WTC11 (cell line): ENCODE measurements at regions not wholly inside any gene's neighbourhood (a gene's known extent, or its start where the extent isn't known, plus 50 kb on each side); places are given as distances from the start of the nearest gene placed in this dataset.
A peak's percentile ranks its signal among the peaks of the same experiment; 100 is the strongest.

ENCODE experiments used
- ATAC-seq: fragments of 200-7000 bp; cut with Tn5 transposase; 2 replicates; pipeline ENCODE4 v1.10.0; 2021; ENCODE audit warnings: mild to moderate bottlenecking, moderate library complexity
- CTCF ChIA-PET: fragments of 300-600 bp; sonication (Branson Sonifier 250); formaldehyde crosslinking; loops from one replicate; lab custom pipeline; 2021; ENCODE audit warnings: antibody characterized with exemption; lab: Charles Lee
- POLR2A ChIA-PET: fragments of 350-600 bp; sonication (Branson Sonifier 250); formaldehyde crosslinking; loops from one replicate; lab custom pipeline; 2021; ENCODE audit warnings: antibody characterized with exemption; lab: Charles Lee
- DNase-seq: peaks from one replicate; pipeline ENCODE4 v3.0.0; 2021; ENCODE audit warnings: low spot score
- H3K27ac Mint-ChIP-seq: 2 replicates; pipeline ENCODE4 v1.8.0; 2021; ENCODE audit warnings: mixed read lengths
- H3K27me3 Mint-ChIP-seq: 2 replicates; pipeline ENCODE4 v1.8.0; 2021; ENCODE audit warnings: low read depth, mild to moderate bottlenecking, moderate library complexity, mixed read lengths
- H3K36me3 Mint-ChIP-seq: 2 replicates; pipeline ENCODE4 v1.8.0; 2021; ENCODE audit warnings: mixed read lengths
- H3K4me1 Mint-ChIP-seq: 2 replicates; pipeline ENCODE4 v1.8.0; 2022; ENCODE audit warnings: mixed read lengths
- H3K4me3 Mint-ChIP-seq: 2 replicates; pipeline ENCODE4 v1.8.0; 2021; ENCODE audit warnings: mild to moderate bottlenecking, moderate library complexity, mixed read lengths
- H3K9me3 Mint-ChIP-seq: 2 replicates; pipeline ENCODE4 v1.8.0; 2021; ENCODE audit warnings: mixed read lengths
- FOXK1 ChIP-seq: sonication (generic); formaldehyde crosslinking; IDR thresholded peaks from 2 replicates; pipeline ENCODE4 v1.8.0; 2022; ENCODE audit warnings: mild to moderate bottlenecking, moderate library complexity, missing genetic modification reagents
- HMGA2 ChIP-seq: fragments of 250-450 bp; sonication (Bioruptor Pico); IDR thresholded peaks from 2 replicates; pipeline ENCODE4 v1.4.0; 2021; ENCODE audit warnings: mild to moderate bottlenecking, moderate library complexity
- MXD4 ChIP-seq: fragments of 250-450 bp; sonication (Bioruptor Pico); IDR thresholded peaks from 2 replicates; pipeline ENCODE4 v1.8.0; 2021; ENCODE audit warnings: mild to moderate bottlenecking, moderate library complexity, borderline replicate concordance
- ZNF138 ChIP-seq: sonication (generic); formaldehyde crosslinking; conservative IDR thresholded peaks from 2 replicates; pipeline ENCODE4 v1.8.1; 2022; ENCODE audit warnings: mild to moderate bottlenecking, moderate library complexity, missing genetic modification reagents
- TF ChIP-seq, protein P1 (sequence below): sonication (generic); formaldehyde crosslinking; conservative IDR thresholded peaks from 2 replicates; pipeline ENCODE4 v1.8.1; 2023; ENCODE audit warnings: mild to moderate bottlenecking, low read depth, missing genetic modification reagents, moderate library complexity
- TF ChIP-seq, protein P2 (sequence below): sonication (generic); formaldehyde crosslinking; IDR thresholded peaks from 2 replicates; pipeline ENCODE4 v1.8.1; 2022; ENCODE audit warnings: mild to moderate bottlenecking, moderate library complexity, missing genetic modification reagents
- TF ChIP-seq, protein P3 (sequence below): sonication (generic); formaldehyde crosslinking; IDR thresholded peaks from 2 replicates; pipeline ENCODE4 v1.8.1; 2023; ENCODE audit warnings: mild to moderate bottlenecking, missing genetic modification reagents
- TF ChIP-seq, protein P4 (sequence below): sonication (generic); formaldehyde crosslinking; IDR thresholded peaks from 2 replicates; pipeline ENCODE4 v1.8.1; 2022; ENCODE audit warnings: missing genetic modification reagents, borderline replicate concordance

DNA sequence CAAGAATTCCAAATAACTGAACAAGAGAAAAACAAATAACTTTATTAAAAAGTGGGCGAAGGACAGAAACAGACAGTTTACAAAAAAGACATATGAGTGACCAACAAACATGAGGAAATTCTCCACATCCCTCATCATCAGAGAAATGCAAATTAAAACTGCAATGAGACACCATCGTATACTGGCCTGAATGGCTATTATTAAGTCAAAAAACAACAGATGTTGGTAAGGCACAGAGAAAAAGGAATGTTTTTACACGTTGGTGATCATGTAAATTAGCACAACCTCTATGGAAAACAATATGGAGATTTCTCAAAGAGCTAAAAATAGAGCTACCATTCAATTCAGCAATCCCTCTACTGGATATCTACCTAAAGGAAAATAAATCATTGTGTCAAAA lies 1260.4 kb upstream of the ALCAM start (continued):
- TF ChIP-seq, protein P1, sequence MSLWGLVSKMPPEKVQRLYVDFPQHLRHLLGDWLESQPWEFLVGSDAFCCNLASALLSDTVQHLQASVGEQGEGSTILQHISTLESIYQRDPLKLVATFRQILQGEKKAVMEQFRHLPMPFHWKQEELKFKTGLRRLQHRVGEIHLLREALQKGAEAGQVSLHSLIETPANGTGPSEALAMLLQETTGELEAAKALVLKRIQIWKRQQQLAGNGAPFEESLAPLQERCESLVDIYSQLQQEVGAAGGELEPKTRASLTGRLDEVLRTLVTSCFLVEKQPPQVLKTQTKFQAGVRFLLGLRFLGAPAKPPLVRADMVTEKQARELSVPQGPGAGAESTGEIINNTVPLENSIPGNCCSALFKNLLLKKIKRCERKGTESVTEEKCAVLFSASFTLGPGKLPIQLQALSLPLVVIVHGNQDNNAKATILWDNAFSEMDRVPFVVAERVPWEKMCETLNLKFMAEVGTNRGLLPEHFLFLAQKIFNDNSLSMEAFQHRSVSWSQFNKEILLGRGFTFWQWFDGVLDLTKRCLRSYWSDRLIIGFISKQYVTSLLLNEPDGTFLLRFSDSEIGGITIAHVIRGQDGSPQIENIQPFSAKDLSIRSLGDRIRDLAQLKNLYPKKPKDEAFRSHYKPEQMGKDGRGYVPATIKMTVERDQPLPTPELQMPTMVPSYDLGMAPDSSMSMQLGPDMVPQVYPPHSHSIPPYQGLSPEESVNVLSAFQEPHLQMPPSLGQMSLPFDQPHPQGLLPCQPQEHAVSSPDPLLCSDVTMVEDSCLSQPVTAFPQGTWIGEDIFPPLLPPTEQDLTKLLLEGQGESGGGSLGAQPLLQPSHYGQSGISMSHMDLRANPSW (CRISPR knock-in tag) = no peak

DNA sequence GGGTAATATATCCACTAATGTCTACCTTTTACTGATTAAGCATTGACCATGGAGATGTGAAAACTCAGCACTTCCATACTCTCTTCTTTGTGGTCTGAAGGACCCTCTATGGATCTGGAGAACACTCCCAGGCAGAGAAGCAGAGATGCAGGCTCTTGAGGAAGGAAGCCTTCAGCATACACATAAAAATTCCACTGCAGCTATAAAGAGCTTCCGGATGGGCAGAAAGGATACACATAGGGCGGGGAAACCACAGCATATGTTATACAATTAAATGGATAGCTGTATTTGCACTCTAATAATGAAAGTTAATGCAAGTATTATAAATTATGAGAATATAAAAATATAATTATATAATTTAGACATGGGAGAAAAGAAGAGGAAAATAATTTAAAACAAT lies 1258.2 kb upstream of the ALCAM start:
- peak; percentile 48; the same call in 1 of the 2 replicates for TF ChIP-seq HMGA2 (CRISPR knock-in tag)
- TF ChIP-seq, protein P2, sequence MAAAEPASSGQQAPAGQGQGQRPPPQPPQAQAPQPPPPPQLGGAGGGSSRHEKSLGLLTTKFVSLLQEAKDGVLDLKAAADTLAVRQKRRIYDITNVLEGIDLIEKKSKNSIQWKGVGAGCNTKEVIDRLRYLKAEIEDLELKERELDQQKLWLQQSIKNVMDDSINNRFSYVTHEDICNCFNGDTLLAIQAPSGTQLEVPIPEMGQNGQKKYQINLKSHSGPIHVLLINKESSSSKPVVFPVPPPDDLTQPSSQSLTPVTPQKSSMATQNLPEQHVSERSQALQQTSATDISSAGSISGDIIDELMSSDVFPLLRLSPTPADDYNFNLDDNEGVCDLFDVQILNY = no peak
- H3K9me3 Mint-ChIP-seq = peaks cover 5% of the 10 kb centered on the region
- ChIA-PET CTCF (no interaction called here), POLR2A (interaction anchor here (0.6 kb wide), 1 partner anchor 1729 kb away, joined by 11 read pairs; no protein-coding TSS in a partner anchor)
- ATAC-seq (no peak), DNase-seq (no peak)
- no peaks in the 10 kb centered on the region for H3K36me3 Mint-ChIP-seq
- no peak overlapping the region for H3K4me3 Mint-ChIP-seq
- H3K27ac Mint-ChIP-seq = no peak overlapping the region
- H3K4me1 Mint-ChIP-seq = peaks cover 15% of the 10 kb centered on the region
- H3K27me3 Mint-ChIP-seq = 0 out of 2 replicates have a peak, but pooled peaks cover under 1% of the 10 kb centered on the region

DNA sequence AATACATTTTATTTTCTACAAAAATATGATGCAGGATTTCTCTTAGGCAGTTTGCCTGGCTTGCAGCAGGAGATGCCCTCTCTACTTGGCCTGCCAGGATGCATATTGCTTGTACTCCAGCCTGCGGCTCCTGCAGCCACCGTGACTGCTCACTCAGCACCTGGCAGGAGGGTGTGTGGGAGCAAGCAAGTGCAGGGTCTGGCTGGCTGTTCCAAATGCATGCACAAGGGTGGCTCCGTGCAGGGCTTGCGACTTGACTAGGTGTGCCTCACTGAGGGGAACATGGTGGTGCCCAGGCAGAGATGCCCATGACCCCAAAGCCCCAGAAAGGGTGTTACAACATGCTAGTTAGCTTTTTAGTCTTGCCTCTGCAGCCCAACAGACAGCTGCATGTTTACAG lies 1240.2 kb upstream of the ALCAM start:
- Mint-ChIP-seq H3K27ac (no peak overlapping the region), H3K27me3 (no peaks in the 10 kb centered on the region), H3K36me3 (no peaks in the 10 kb centered on the region), H3K9me3 (no peaks in the 10 kb centered on the region; the same call in 1 of the 2 replicates), H3K4me1 (peaks cover 4% of the 10 kb centered on the region), H3K4me3 (no peak overlapping the region)
- CTCF ChIA-PET = no interaction called here
- ATAC-seq = peak; percentile 55
- POLR2A ChIA-PET = no interaction called here
- TF ChIP-seq ZNF138 (CRISPR knock-in tag) = no peak
- no peak for DNase-seq

DNA sequence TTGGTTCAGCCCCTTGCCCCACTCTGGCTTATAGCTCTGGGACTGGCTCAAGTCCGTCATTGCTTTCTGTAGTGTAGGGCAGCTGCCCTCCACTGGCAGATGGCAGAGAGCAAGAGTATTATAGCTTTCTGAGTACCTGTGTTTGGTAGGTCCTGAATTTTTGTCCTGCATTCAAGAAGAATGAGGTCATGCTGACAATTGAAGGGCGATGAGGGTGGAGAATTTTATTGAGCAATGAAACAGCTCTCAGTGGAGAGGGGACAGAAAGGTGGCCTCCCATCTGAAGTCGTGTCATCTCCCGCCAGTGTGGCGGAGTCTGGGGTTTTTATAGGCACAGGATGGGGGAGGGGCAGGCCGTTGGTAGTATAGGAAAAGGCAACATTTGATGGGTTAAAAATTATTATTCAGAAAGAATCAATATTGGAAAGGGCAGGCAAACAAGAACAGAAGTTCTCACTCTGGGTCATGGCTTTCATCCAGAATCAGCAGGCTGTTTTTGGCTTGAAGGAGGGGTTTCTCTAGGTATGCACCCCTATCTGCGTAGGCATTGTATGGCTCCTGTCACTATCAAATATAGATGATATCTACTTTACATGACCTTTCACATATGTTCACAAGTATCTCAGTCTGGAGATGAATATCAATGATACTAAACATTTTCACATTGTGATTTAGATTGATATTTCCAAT lies 1239.7 kb upstream of the ALCAM start:
- DNase-seq = no peak
- Mint-ChIP-seq H3K27ac (no peak overlapping the region), H3K4me1 (peaks cover 4% of the 10 kb centered on the region), H3K4me3 (no peak overlapping the region)
- CTCF ChIA-PET = no interaction called here
- peak; percentile 73 for ATAC-seq
- POLR2A ChIA-PET = no interaction called here
- no peak for TF ChIP-seq MXD4 (CRISPR knock-in tag)
- TF ChIP-seq, protein P3, sequence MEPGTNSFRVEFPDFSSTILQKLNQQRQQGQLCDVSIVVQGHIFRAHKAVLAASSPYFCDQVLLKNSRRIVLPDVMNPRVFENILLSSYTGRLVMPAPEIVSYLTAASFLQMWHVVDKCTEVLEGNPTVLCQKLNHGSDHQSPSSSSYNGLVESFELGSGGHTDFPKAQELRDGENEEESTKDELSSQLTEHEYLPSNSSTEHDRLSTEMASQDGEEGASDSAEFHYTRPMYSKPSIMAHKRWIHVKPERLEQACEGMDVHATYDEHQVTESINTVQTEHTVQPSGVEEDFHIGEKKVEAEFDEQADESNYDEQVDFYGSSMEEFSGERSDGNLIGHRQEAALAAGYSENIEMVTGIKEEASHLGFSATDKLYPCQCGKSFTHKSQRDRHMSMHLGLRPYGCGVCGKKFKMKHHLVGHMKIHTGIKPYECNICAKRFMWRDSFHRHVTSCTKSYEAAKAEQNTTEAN = no peak
- TF ChIP-seq, all 79 proteins: peak for 0
- Mint-ChIP-seq H3K9me3 (no peaks in the 10 kb centered on the region; the same call in 1 of the 2 replicates), H3K36me3 (no peaks in the 10 kb centered on the region), H3K27me3 (no peaks in the 10 kb centered on the region)

DNA sequence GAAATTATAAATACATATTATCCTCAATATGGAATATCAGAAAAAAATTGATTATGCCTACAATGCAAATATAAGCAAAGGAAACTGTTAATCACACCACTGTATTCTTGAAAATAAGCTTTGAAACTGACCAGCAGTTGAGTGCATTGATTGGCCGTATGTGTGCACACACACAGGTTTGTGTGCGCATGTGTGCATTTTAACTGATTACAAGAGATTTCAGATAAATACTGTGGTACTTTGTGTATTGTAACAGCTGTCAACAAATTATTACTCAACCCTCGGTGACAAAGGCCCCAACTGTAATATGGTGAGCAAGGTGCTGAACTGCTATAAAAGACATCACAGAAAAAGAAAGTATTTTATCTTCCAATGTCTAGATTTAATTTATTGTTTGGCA lies 1238.9 kb upstream of the ALCAM start:
- Mint-ChIP-seq H3K4me1 (peaks cover 8% of the 10 kb centered on the region), H3K36me3 (no peaks in the 10 kb centered on the region; the same call in 1 of the 2 replicates), H3K4me3 (no peak overlapping the region), H3K9me3 (no peaks in the 10 kb centered on the region; the same call in 1 of the 2 replicates)
- POLR2A ChIA-PET = no interaction called here
- ATAC-seq = no peak
- TF ChIP-seq, protein P4, sequence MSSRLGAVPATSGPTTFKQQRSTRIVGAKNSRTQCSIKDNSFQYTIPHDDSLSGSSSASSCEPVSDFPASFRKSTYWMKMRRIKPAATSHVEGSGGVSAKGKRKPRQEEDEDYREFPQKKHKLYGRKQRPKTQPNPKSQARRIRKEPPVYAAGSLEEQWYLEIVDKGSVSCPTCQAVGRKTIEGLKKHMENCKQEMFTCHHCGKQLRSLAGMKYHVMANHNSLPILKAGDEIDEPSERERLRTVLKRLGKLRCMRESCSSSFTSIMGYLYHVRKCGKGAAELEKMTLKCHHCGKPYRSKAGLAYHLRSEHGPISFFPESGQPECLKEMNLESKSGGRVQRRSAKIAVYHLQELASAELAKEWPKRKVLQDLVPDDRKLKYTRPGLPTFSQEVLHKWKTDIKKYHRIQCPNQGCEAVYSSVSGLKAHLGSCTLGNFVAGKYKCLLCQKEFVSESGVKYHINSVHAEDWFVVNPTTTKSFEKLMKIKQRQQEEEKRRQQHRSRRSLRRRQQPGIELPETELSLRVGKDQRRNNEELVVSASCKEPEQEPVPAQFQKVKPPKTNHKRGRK (CRISPR knock-in tag) = no peak
- TF ChIP-seq FOXK1 (CRISPR knock-in tag) = no peak
- TF ChIP-seq, all 79 proteins: peak for 0
- CTCF ChIA-PET = interaction anchor here (1.9 kb wide), 1 partner anchor 25 kb away, joined by 6 read pairs; no protein-coding TSS in a partner anchor
- DNase-seq = no peak
- H3K27me3 Mint-ChIP-seq = no peaks in the 10 kb centered on the region
- H3K27ac Mint-ChIP-seq = no peak overlapping the region
